KG1 (cell line): ENCODE measurements at regions not wholly inside any gene's neighbourhood (a gene's known extent, or its start where the extent isn't known, plus 50 kb on each side); places are given as distances from the start of the nearest gene placed in this dataset.

ENCODE experiments used
- DNase-seq: peaks from one replicate; lab custom pipeline; 2025; lab: John Stamatoyannopoulos, UW

DNA sequence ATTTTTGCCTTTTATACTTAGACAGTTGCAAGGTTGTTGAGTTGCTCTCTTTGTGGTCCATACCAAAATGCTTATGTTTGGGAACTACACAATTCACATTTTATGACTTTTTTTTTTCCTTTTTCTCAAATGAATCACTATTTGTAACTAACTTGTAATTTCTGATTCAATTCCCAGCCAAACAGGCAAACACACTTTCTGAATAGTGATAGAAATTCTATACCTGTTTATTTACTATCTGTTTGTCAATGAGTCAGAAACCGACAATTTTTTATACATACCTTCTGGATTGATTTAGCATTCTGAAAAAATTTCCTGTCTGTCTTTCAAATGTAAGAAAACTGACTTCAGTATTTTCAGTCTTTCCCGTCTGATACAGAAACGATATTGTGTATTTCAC is 69.1 kb downstream of the MBL2 start:
- DNase-seq = no peak

DNA sequence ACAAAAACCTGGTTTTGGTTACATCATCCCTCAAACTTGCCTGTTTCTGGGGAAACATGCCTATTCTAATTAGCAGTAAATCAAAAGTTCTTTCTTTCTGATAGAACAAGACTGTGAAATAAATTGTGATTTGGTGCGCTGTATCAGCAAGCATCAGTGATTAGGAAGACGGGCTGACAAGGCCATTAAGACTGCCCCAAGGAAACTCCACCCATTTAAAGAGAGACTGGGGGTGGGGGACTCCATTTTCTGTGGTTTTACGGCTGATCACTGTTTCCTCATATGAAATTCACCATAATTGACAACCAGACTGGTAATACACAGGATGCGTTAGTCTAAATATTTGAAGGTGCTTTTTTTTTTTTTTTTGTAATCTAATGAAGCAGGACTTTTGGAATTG is 68.7 kb downstream of the MBL2 start:
- no peak for DNase-seq

DNA sequence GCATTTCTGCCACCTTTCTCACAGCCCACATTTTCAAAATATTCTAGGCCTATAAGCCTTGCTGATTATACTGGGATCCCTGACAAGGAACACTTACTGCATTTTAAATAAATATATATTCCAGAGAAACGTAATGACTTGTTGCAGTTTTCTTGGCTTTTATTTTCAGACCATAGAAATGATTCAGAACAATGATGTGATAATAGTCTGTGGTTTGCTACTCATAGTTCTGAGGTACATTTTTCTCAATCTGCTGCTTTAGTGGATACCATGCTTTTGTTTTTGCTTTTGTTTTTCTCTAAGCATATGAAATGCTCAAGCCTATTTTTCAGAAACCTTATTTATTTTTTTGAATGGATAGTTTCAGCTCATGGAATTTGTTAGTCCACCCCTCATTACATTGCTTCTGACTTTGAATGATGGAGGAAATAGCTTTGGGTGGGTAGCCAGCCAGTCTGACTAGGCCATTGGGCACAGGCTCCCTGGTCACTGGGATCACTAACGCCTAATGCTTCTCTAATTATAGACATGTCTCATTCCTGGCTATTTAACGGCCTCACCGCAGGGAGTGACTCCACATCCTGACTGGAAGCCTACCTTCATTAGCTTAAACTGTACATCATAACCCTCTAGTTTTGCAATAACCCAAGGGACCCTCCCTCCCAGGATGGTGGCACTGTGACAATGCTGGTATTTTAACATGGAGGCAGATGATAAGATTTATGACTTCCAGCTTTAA is 66.1 kb downstream of the MBL2 start:
- no peak for DNase-seq
